Colonic mucosa (tissue), 4 donors: ENCODE measurements at regions not wholly inside any gene's neighbourhood (a gene's known extent, or its start where the extent isn't known, plus 50 kb on each side); places are given as distances from the start of the nearest gene placed in this dataset.
"Not testable (repeated sequence)": the region's sequence is repeated elsewhere in the genome, so short reads cannot be mapped to it uniquely, and the experiment has no call there.

ENCODE experiments used
- DNase-seq: peaks from one replicate; pipeline ENCODE4 v3.0.0-alpha.2; 2020
- H3K27ac ChIP-seq: fragments of 200-600 bp; one replicate; pipeline ENCODE4 v1.8.0; 2021
- H3K27me3 ChIP-seq: fragments of 200-600 bp; one replicate; pipeline ENCODE4 v1.8.0; 2021
- H3K36me3 ChIP-seq: fragments of 200-600 bp; one replicate; pipeline ENCODE4 v1.8.0; 2021
- H3K4me1 ChIP-seq: fragments of 200-600 bp; one replicate; pipeline ENCODE4 v1.8.0; 2021; ENCODE audit warnings: mild to moderate bottlenecking
- H3K4me3 ChIP-seq: fragments of 200-600 bp; one replicate; pipeline ENCODE4 v1.8.0; 2021
- H3K9ac ChIP-seq, 2 donors: one replicate each; pipeline ENCODE4 v1.7.0; 2013; ENCODE audit warnings: control low read depth in 2 of 2, low read depth in 2 of 2, low read length in 2 of 2
- H3K9me3 ChIP-seq: fragments of 200-600 bp; one replicate; pipeline ENCODE4 v1.8.0; 2021
- intact Hi-C: fragments of 100-400 bp; cut with DNase I; formaldehyde crosslinking; loops from one replicate; pipeline ENCODE4 v1.14.1; 2022
- donor health status: healthy.
- donor health status: DM: no; HTN: no; CAD: no.
- donor health status: DM: no; HTN: no; CAD: no.

- H3K9ac ChIP-seq, intact Hi-C loops, H3K4me1 ChIP-seq: not testable (repeated sequence)
Observed at GRCh38 chr9:62874745-62875599, 1685.1 kb downstream of the SPATA31A7 start.

GRCh38 chr9:62877552-62877951 lies 1687.7 kb downstream of the SPATA31A7 start:
- H3K4me3 ChIP-seq, H3K27me3 ChIP-seq, DNase-seq, intact Hi-C loops, H3K4me1 ChIP-seq, H3K27ac ChIP-seq, H3K9ac ChIP-seq, H3K9me3 ChIP-seq, H3K36me3 ChIP-seq: not testable (repeated sequence)

More at GRCh38 chr9:62874745-62875599, 1685.1 kb downstream of the SPATA31A7 start:
- not testable (repeated sequence) for H3K27me3 ChIP-seq, H3K27ac ChIP-seq, H3K9me3 ChIP-seq, H3K36me3 ChIP-seq, DNase-seq, H3K4me3 ChIP-seq

- H3K4me1 ChIP-seq, H3K27ac ChIP-seq, intact Hi-C loops, H3K4me3 ChIP-seq, H3K36me3 ChIP-seq, H3K9ac ChIP-seq, DNase-seq, H3K27me3 ChIP-seq, H3K9me3 ChIP-seq: not testable (repeated sequence)
Observed at GRCh38 chr9:62877987-62878386, 1688.2 kb downstream of the SPATA31A7 start.

- H3K27me3 ChIP-seq, DNase-seq, H3K4me3 ChIP-seq, intact Hi-C loops, H3K27ac ChIP-seq, H3K36me3 ChIP-seq, H3K9me3 ChIP-seq, H3K4me1 ChIP-seq, H3K9ac ChIP-seq: not testable (repeated sequence)
Observed at GRCh38 chr9:62880453-62880852, 1690.6 kb downstream of the SPATA31A7 start.

GRCh38 chr9:62880971-62881370 lies 1691.1 kb downstream of the SPATA31A7 start:
- H3K9me3 ChIP-seq, DNase-seq, H3K4me1 ChIP-seq, H3K27me3 ChIP-seq, H3K27ac ChIP-seq, H3K36me3 ChIP-seq, H3K9ac ChIP-seq, intact Hi-C loops, H3K4me3 ChIP-seq: not testable (repeated sequence)

GRCh38 chr9:62881811-62882210 lies 1692.0 kb downstream of the SPATA31A7 start:
- H3K27me3 ChIP-seq, H3K4me3 ChIP-seq, DNase-seq, H3K36me3 ChIP-seq, H3K4me1 ChIP-seq, intact Hi-C loops, H3K9me3 ChIP-seq, H3K27ac ChIP-seq, H3K9ac ChIP-seq: not testable (repeated sequence)

GRCh38 chr9:62882717-62883116 lies 1692.9 kb downstream of the SPATA31A7 start:
- DNase-seq: not testable (repeated sequence)

GRCh38 chr9:62896692-62897091 lies 1706.9 kb downstream of the SPATA31A7 start:
- H3K4me1 ChIP-seq, H3K9ac ChIP-seq, H3K27ac ChIP-seq, H3K36me3 ChIP-seq, H3K4me3 ChIP-seq, H3K9me3 ChIP-seq, intact Hi-C loops, DNase-seq, H3K27me3 ChIP-seq: not testable (repeated sequence)

More at GRCh38 chr9:62882717-62883116, 1692.9 kb downstream of the SPATA31A7 start:
- H3K9ac ChIP-seq, H3K4me3 ChIP-seq, H3K4me1 ChIP-seq, H3K27ac ChIP-seq, H3K27me3 ChIP-seq, intact Hi-C loops, H3K9me3 ChIP-seq, H3K36me3 ChIP-seq: not testable (repeated sequence)

- H3K36me3 ChIP-seq, H3K9ac ChIP-seq, H3K4me1 ChIP-seq, H3K9me3 ChIP-seq, H3K27me3 ChIP-seq, intact Hi-C loops: not testable (repeated sequence)
- Histone ChIP-seq H3K4me3 (peak overlapping the region; percentile 43), H3K27ac (peak overlapping the region; percentile 72)
- peak; percentile 36 for DNase-seq
Observed at GRCh38 chr9:62897411-62898225, 1707.8 kb downstream of the SPATA31A7 start.

- intact Hi-C loops, DNase-seq, H3K27me3 ChIP-seq, H3K9ac ChIP-seq, H3K9me3 ChIP-seq, H3K4me1 ChIP-seq, H3K36me3 ChIP-seq, H3K4me3 ChIP-seq, H3K27ac ChIP-seq: not testable (repeated sequence)
Observed at GRCh38 chr9:62899666-62900065, 1709.8 kb downstream of the SPATA31A7 start.

- H3K4me3 ChIP-seq, H3K9me3 ChIP-seq, DNase-seq, H3K27ac ChIP-seq, H3K27me3 ChIP-seq, H3K4me1 ChIP-seq, H3K9ac ChIP-seq, H3K36me3 ChIP-seq, intact Hi-C loops: not testable (repeated sequence)
Observed at GRCh38 chr9:62904061-62904460, 1714.2 kb downstream of the SPATA31A7 start.

- H3K36me3 ChIP-seq, intact Hi-C loops, H3K27ac ChIP-seq, H3K9ac ChIP-seq, H3K27me3 ChIP-seq, H3K4me3 ChIP-seq, DNase-seq, H3K9me3 ChIP-seq, H3K4me1 ChIP-seq: not testable (repeated sequence)
Observed at GRCh38 chr9:62905722-62906121, 1715.9 kb downstream of the SPATA31A7 start.

GRCh38 chr9:62907866-62908265 lies 1718.0 kb downstream of the SPATA31A7 start:
- H3K27ac ChIP-seq, intact Hi-C loops, DNase-seq: not testable (repeated sequence)

More at GRCh38 chr9:62907866-62908265, 1718.0 kb downstream of the SPATA31A7 start:
- H3K9ac ChIP-seq, H3K36me3 ChIP-seq, H3K27me3 ChIP-seq, H3K4me3 ChIP-seq, H3K9me3 ChIP-seq, H3K4me1 ChIP-seq: not testable (repeated sequence)
